ENCODE measurements at regions not wholly inside any gene's neighbourhood (a gene's known extent, or its start where the extent isn't known, plus 50 kb on each side); places are given as distances from the start of the nearest gene placed in this dataset.

GRCh38 chr5:5622806-5623205 is 200.3 kb downstream of the ICE1 start:
- Mint-ChIP-seq H3K27ac (no peak overlapping the region), H3K4me1 (no peaks in the 10 kb centered on the region), H3K4me3 (no peak overlapping the region), H3K9me3 (peaks cover 43% of the 10 kb centered on the region), H3K27me3 (ENCODE audit: insufficient read depth) (peaks cover 2% of the 10 kb centered on the region), H3K36me3 (ENCODE audit: low read depth) (peaks cover 4% of the 10 kb centered on the region)
- H3K27me3 ChIP-seq (ENCODE audit: control insufficient read depth, insufficient read depth, low read length, poor library complexity, severe bottlenecking), result no peaks in the 10 kb centered on the region
- no peak for DNase-seq
- no peak overlapping the region for H3K4me3 ChIP-seq (ENCODE audit: low read length)
- no peaks in the 10 kb centered on the region for H3K36me3 ChIP-seq (ENCODE audit: control insufficient read depth, insufficient read depth, low read length)
- peaks cover 21% of the 10 kb centered on the region for H3K9me3 ChIP-seq (ENCODE audit: control insufficient read depth, low read length)
- H3K27ac ChIP-seq (ENCODE audit: low read depth, low read length), result no peak overlapping the region
- no peak for TF ChIP-seq CTCF (conservative IDR thresholded peaks at IDR 0.05)
- H3K9ac ChIP-seq (ENCODE audit: extremely low read depth, low read length, poor library complexity, severe bottlenecking), result no peak overlapping the region
- no peaks in the 10 kb centered on the region for H3K4me1 ChIP-seq (ENCODE audit: control insufficient read depth, insufficient read depth, low read length)

DNA sequence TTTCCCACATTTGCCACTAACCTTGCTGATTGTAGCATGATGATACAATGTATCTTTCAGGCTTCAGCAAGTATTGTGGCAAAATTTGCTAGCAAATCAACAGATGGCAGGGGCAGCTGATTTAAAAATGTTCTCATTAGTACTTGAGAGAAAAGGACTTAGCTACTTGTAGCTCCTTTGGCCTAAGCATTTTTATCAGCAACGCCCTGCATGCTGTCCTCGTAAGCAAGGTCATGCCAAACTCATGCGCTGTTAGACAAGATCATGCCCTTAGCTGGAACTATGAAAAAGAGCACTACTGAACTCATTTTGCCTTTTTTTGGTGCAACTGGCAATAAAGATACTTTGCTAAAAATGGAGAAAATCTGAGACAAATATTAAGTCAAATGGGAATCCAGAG is 197.1 kb downstream of the ICE1 start:
- Mint-ChIP-seq H3K9me3 (peaks cover 35% of the 10 kb centered on the region), H3K27me3 (ENCODE audit: insufficient read depth) (peaks cover 2% of the 10 kb centered on the region), H3K36me3 (ENCODE audit: low read depth) (peaks cover 4% of the 10 kb centered on the region), H3K4me3 (no peak overlapping the region), H3K4me1 (no peaks in the 10 kb centered on the region), H3K27ac (no peak overlapping the region)
- Histone ChIP-seq H3K36me3 (ENCODE audit: control insufficient read depth, insufficient read depth, low read length) (no peaks in the 10 kb centered on the region), H3K27me3 (ENCODE audit: control insufficient read depth, insufficient read depth, low read length, poor library complexity, severe bottlenecking) (no peaks in the 10 kb centered on the region), H3K4me1 (ENCODE audit: control insufficient read depth, insufficient read depth, low read length) (no peaks in the 10 kb centered on the region), H3K4me3 (ENCODE audit: low read length) (no peak overlapping the region), H3K27ac (ENCODE audit: low read depth, low read length) (no peak overlapping the region), H3K9ac (ENCODE audit: extremely low read depth, low read length, poor library complexity, severe bottlenecking) (no peak overlapping the region), H3K9me3 (ENCODE audit: control insufficient read depth, low read length) (peaks cover 21% of the 10 kb centered on the region)
- no peak for TF ChIP-seq CTCF (conservative IDR thresholded peaks at IDR 0.05)
- WGBS, 2 experiments (ENCODE audit: insufficient coverage in 1 of 2, insufficient read length in 1 of 2), result 93 to 96% methylated on average over 3 of the region's 3 CpGs
- no peak for DNase-seq

GRCh38 chr5:5617024-5617423 is 194.5 kb downstream of the ICE1 start:
- Histone ChIP-seq H3K27me3 (ENCODE audit: control insufficient read depth, insufficient read depth, low read length, poor library complexity, severe bottlenecking) (no peaks in the 10 kb centered on the region), H3K36me3 (ENCODE audit: control insufficient read depth, insufficient read depth, low read length) (no peaks in the 10 kb centered on the region), H3K9ac (ENCODE audit: extremely low read depth, low read length, poor library complexity, severe bottlenecking) (no peak overlapping the region), H3K27ac (ENCODE audit: low read depth, low read length) (no peak overlapping the region), H3K4me1 (ENCODE audit: control insufficient read depth, insufficient read depth, low read length) (no peaks in the 10 kb centered on the region), H3K9me3 (ENCODE audit: control insufficient read depth, low read length) (no peaks in the 10 kb centered on the region), H3K4me3 (ENCODE audit: low read length) (no peak overlapping the region)
- H3K36me3 Mint-ChIP-seq (ENCODE audit: low read depth), result no peaks in the 10 kb centered on the region
- H3K4me1 Mint-ChIP-seq, result no peaks in the 10 kb centered on the region
- no peak for DNase-seq
- TF ChIP-seq CTCF (conservative IDR thresholded peaks at IDR 0.05), result no peak
- no peak overlapping the region for H3K4me3 Mint-ChIP-seq
- peaks cover 10% of the 10 kb centered on the region for H3K9me3 Mint-ChIP-seq
- no peak overlapping the region for H3K27ac Mint-ChIP-seq
- H3K27me3 Mint-ChIP-seq (ENCODE audit: insufficient read depth), result no peaks in the 10 kb centered on the region
